NCI-H82 (cell line): ENCODE measurements at regions not wholly inside any gene's neighbourhood (a gene's known extent, or its start where the extent isn't known, plus 50 kb on each side); places are given as distances from the start of the nearest gene placed in this dataset.
A peak's percentile ranks its signal among the peaks of the same experiment; 100 is the strongest.
"Not testable (repeated sequence)": the region's sequence is repeated elsewhere in the genome, so short reads cannot be mapped to it uniquely, and the experiment has no call there.

ENCODE experiments used
- DNase-seq: peaks from one replicate; lab custom pipeline; 2025; lab: John Stamatoyannopoulos, UW

DNA sequence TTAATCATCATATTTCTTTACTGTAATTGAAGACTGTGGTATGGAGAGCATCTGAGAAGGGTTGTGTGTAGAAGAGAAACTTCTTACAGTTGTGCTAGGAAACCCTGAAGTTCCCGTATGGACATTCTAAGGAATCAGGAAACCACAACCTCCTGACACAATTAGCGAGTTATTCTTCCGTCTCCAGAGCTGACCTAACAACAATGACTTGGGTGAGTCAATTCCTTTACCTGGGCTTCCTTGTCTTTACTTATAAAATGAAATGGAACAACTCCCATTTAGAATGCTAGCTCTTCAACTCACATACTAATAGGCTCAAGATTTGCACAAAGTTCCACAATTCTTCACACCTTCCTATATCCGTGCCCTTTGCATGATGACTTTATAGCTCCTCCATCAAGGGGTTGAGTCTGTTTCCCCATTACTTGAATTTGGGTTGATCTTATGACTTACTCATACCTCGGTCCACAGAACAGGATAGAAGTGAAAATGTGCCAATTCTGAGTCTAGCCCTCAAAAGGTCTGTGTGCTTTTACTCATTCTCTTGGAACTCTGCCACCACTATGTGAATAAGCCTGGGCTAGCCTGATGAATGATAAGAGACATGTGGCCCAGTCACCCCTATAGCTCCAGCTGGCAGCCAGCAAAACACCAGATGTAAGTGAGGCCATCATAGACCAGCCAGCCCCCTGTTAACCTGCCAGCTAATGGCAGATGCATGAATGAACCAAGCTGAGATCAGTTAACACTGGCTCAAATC lies 459.4 kb downstream of the ETNK1 start:
- peak; percentile 80 for DNase-seq

DNA sequence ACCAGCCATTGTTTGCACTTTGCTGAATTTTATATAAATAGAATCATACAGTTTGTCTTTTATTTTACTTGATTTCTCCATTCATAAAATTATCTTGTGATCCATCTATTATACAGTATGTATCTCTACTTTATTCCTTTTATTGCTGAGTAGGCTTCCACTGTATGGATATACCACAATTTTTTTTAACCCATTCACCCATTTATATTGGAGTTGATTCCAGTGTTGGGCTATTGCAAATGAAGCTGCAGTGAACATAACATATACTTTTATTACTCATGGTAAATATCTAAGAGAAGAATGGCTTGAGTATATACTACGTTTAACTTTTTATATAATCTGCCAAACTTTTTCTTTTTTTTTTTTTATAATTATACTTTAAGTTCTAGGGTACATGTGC lies 463.6 kb downstream of the ETNK1 start:
- DNase-seq: no peak

DNA sequence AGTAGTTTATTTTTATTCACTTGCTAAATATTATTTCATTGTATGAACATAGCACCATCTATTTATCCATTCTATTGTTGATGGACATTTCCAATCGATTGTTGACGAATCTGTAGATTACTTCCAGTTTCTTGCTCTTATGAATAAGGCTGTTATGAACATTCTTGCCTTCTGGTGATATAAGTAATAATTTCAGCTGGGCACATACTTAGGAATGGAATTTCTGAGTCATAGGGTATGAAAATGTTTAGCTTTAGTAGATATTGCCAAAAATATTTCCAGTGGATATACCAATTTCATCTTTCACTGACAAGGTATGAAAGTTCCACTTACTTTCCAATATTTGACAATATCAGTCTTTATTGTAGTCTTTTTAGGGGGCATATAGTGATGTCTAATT lies 468.5 kb downstream of the ETNK1 start:
- DNase-seq: no peak

DNA sequence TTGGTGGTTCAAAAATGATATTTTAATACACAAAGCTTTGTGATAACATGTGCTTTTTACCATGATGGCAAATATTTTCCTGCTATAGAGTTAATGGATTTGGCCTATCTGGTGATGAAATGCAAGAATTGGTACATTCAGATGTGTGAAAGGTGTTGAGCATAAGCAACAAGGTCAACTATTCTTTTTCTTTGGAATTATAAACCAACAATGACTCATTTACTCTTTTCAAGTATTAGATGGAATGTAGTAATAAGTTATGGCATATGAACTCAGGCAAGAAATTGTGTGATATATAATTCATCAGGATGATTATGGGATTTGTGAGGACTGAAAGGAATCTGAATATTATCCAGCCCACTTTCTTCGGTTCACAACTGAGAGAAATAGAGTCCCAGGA lies 471.4 kb downstream of the ETNK1 start:
- no peak for DNase-seq

DNA sequence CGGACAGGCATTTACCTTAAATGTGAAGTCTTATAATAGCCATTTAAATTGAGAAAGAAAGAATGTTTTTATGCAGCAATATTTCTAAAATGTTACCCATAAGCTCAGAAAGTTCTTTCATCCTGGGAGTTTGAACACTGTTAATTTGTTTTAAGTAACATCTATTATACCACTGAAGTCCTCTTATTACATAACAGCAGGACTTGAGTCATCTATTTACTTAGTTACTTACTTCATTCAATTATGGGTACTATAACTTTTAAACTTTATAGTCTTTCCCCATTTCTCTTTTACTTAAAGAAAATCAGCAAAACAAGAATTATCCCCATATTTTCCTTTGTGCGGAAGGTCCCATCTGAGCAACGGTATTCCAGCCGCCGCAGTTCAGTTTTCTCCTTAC lies 473.1 kb downstream of the ETNK1 start:
- no peak for DNase-seq

- no peak for DNase-seq
These were observed 473.5 kb downstream of the ETNK1 start for GRCh38 chr12:23098517-23098916.

DNA sequence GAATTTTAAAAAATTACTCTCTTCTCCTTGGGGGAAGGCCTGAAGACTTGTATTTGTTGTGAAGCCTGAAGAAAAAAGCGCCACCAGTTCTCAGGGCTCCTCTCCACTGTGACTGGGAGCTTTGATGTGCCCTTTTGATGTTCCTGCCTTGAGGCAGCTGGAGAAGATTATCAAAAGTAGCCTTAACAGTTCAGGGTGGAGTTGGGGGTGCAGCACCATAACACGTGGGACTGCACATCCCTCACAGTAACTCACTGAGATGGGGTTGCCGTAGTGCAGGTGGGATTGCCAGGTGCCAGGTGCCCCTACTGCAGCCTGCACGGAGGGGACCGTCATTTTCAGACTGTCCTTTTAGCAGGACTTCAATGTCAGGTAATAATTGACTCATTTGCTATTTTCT lies 474.1 kb downstream of the ETNK1 start:
- peak; percentile 38 for DNase-seq

GRCh38 chr12:23099604-23100003 lies 474.6 kb downstream of the ETNK1 start:
- no peak for DNase-seq

- no peak for DNase-seq
These were observed 484.0 kb downstream of the ETNK1 start for GRCh38 chr12:23108957-23109356.

DNA sequence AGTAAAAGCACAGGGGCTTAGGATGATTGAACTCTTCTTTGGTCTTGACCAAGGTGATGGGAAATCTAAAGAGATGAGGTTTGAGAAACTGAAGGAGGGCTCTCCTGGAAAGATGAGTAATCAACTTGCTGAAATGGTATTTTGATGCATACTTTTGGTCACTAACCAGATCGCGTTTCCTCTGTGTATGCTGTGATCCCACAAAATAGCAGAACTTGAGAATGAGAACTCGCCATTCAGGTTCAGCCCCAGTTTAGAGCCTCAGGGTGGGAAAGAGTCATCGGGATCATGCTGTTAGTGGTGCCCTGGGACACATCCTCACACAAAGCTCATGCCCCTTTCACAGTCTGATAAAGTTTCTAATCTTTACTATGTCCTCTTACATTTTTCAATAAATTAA lies 488.8 kb downstream of the ETNK1 start:
- no peak for DNase-seq

DNA sequence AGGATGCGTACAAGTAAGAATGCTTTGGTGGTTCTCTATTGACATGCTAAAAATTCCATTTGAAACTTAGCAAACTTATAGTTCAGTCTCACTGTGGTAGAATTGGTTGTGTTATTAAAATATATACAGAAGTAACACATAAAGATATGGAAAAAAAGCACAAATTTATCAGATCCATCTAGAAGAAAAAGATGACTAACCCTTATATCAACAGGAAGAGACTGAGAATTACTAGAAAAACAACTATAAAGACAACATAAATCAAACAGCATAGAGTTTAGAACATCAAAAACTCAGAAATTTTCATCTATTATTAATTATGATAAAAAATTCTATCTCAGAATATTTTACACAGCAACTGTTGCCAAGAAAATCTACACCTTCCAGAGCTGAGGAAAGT lies 491.0 kb downstream of the ETNK1 start:
- no peak for DNase-seq

GRCh38 chr12:23126794-23127193 lies 501.8 kb downstream of the ETNK1 start:
- no peak for DNase-seq

DNA sequence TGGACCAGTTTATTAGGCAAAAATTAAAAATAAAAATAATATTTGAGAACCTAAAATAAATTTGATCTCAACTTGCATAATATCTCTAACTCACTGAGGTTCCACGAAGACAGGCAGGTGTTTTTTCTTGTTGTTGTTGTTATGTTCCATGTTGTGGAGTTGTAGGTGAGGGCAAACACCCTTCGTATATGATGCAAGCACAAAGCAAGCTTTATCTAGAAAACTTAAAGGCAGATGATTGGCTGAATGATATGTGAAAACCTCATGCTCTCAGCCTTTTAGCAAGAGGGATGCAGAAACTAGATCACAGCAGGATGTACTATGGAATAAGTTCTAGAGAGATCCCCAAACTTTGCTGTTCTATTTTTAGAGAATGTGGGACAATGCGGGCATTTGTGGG lies 502.7 kb downstream of the ETNK1 start:
- DNase-seq: no peak

GRCh38 chr12:23128462-23128861 lies 503.5 kb downstream of the ETNK1 start:
- no peak for DNase-seq

- DNase-seq: no peak
These were observed 507.4 kb downstream of the ETNK1 start for GRCh38 chr12:23132357-23132756.

DNA sequence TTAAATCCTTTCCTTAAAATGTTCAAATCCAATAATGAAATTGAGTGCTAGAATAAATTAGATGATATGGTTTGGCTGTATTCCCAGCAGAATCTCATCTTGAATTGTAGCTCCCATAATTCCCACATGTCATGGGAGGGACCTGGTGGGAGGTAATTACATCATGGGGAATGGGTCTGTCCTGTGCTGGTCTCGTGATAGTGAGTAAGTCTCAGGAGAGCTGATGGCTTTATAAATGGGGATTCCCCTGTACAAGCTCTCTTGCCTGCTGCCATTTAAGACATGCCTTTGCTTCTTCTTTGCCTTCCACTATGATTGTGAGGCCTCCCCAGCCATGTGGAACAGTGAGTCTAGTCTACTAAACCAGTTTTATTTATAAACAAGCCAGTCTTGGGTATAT lies 508.5 kb downstream of the ETNK1 start:
- no peak for DNase-seq

- DNase-seq: no peak
These were observed 514.1 kb downstream of the ETNK1 start for GRCh38 chr12:23139026-23139425.

DNA sequence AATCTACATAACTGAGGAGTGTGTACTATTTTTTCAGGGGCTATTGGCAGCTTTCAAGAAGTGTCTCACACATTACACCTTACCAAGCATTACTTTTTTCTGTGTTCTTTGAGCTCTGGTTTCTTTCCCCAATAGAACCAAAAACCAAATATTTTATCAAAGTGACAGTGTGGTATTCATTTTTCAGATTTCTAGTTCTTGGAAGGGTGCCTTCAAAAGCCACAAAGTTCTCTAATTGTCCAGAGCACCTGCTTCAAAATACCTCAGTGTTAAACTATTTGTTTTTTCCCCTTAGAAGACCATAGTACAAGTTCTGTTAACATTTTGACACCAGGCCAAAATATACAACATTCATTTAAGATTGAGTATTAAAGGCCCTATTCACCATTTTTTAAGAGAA lies 515.7 kb downstream of the ETNK1 start:
- no peak for DNase-seq

- no peak for DNase-seq
These were observed 516.4 kb downstream of the ETNK1 start for GRCh38 chr12:23141335-23141734.

- not testable (repeated sequence) for DNase-seq
These were observed 521.1 kb downstream of the ETNK1 start for GRCh38 chr12:23146070-23146469.

- DNase-seq: no peak
These were observed 543.5 kb downstream of the ETNK1 start for GRCh38 chr12:23168459-23168858.

DNA sequence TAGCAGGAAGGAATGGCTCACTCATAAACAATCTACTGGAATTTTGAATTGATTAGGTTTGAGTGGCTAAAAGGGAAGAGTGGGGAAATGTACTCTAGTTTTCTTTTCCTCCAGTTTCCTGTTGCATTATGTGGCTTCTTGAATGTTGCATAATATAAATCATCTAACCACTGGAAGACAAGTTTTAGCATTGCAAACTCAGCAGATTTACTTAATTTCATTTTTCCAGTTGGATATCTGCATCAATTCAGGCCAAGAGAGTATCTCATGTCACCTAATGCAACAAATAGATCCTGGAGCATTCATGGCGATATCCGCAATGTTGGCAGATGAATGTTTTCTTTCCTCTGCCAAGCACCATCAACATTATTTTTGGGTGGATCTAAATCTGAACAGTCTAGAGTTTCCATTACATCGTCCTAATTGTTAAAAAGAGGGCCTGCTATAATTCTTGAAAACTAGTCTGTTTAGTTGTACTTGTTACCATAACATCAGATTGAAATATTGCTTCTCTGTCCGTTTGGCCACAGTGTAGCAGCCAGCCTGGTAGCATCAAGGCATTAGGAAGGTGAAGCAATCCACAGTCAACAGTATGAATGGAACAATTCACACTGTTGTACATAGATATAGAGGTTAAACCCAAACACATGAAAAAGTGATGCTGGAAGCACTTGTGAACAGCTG lies 544.2 kb downstream of the ETNK1 start:
- no peak for DNase-seq

DNA sequence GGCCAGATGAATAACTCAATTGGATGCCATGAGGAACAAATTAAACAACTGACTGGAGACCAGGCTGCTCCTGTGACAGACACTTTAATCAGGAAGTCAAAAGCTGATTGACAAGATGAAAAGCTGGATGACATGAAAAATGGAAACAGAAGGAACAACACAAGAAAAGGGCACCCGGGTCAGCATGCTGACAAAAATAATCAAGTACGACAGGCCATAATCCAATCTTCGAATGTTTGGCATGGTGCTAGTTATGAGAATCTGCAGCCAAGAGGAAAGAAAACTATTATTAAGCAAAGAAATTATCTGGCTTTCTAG lies 544.7 kb downstream of the ETNK1 start:
- DNase-seq: peak; percentile 16

GRCh38 chr12:23174917-23175316 lies 549.9 kb downstream of the ETNK1 start:
- no peak for DNase-seq
